ENCODE measurements at regions not wholly inside any gene's neighbourhood (a gene's known extent, or its start where the extent isn't known, plus 50 kb on each side); places are given as distances from the start of the nearest gene placed in this dataset.

- in situ Hi-C loops (cut with HindIII; ENCODE audit: low sequenced_read_pairs), result no loop called here
- DNase-seq (ENCODE audit: low spot score), result no peak
Observed at GRCh38 chr17:33398386-33398785, 105.3 kb upstream of the ASIC2 start.

GRCh38 chr17:33401249-33401648 is 108.2 kb upstream of the ASIC2 start:
- no peak for DNase-seq (ENCODE audit: low spot score)
- in situ Hi-C loops (cut with HindIII; ENCODE audit: low sequenced_read_pairs), result no loop called here

GRCh38 chr17:33403194-33403593 is 110.1 kb upstream of the ASIC2 start:
- no peak for DNase-seq (ENCODE audit: low spot score)
- in situ Hi-C loops (cut with HindIII; ENCODE audit: low sequenced_read_pairs), result no loop called here

GRCh38 chr17:33404070-33404819 is 111.2 kb upstream of the ASIC2 start:
- DNase-seq (ENCODE audit: low spot score), result no peak
- in situ Hi-C loops (cut with HindIII; ENCODE audit: low sequenced_read_pairs), result no loop called here

GRCh38 chr17:33416131-33416530 is 123.0 kb upstream of the ASIC2 start:
- in situ Hi-C loops (cut with HindIII; ENCODE audit: low sequenced_read_pairs), result no loop called here
- DNase-seq (ENCODE audit: low spot score), result no peak

GRCh38 chr17:33421933-33422332 is 128.8 kb upstream of the ASIC2 start:
- DNase-seq (ENCODE audit: low spot score), result no peak
- in situ Hi-C loops (cut with HindIII; ENCODE audit: low sequenced_read_pairs), result no loop called here

- DNase-seq (ENCODE audit: low spot score), result no peak
- in situ Hi-C loops (cut with HindIII; ENCODE audit: low sequenced_read_pairs), result no loop called here
Observed at GRCh38 chr17:33433581-33433980, 140.5 kb upstream of the ASIC2 start.

GRCh38 chr17:33434841-33435240 is 141.7 kb upstream of the ASIC2 start:
- in situ Hi-C loops (cut with HindIII; ENCODE audit: low sequenced_read_pairs), result no loop called here
- no peak for DNase-seq (ENCODE audit: low spot score)

GRCh38 chr17:33435721-33436301 is 142.7 kb upstream of the ASIC2 start:
- no peak for DNase-seq (ENCODE audit: low spot score)
- in situ Hi-C loops (cut with HindIII; ENCODE audit: low sequenced_read_pairs), result no loop called here

- DNase-seq (ENCODE audit: low spot score), result no peak
- in situ Hi-C loops (cut with HindIII; ENCODE audit: low sequenced_read_pairs), result no loop called here
Observed at GRCh38 chr17:33436321-33436720, 143.2 kb upstream of the ASIC2 start.

GRCh38 chr17:33438139-33438538 is 145.0 kb upstream of the ASIC2 start:
- DNase-seq (ENCODE audit: low spot score), result no peak
- in situ Hi-C loops (cut with HindIII; ENCODE audit: low sequenced_read_pairs), result no loop called here

GRCh38 chr17:33438578-33438977 is 145.5 kb upstream of the ASIC2 start:
- no peak for DNase-seq (ENCODE audit: low spot score)
- in situ Hi-C loops (cut with HindIII; ENCODE audit: low sequenced_read_pairs), result no loop called here

- DNase-seq (ENCODE audit: low spot score), result no peak
- in situ Hi-C loops (cut with HindIII; ENCODE audit: low sequenced_read_pairs), result no loop called here
Observed at GRCh38 chr17:33442320-33442719, 149.2 kb upstream of the ASIC2 start.

- DNase-seq (ENCODE audit: low spot score), result no peak
- in situ Hi-C loops (cut with HindIII; ENCODE audit: low sequenced_read_pairs), result no loop called here
Observed at GRCh38 chr17:33444731-33445130, 151.6 kb upstream of the ASIC2 start.

GRCh38 chr17:33447090-33447489 is 154.0 kb upstream of the ASIC2 start:
- in situ Hi-C loops (cut with HindIII; ENCODE audit: low sequenced_read_pairs), result no loop called here
- DNase-seq (ENCODE audit: low spot score), result no peak

- no peak for DNase-seq (ENCODE audit: low spot score)
- in situ Hi-C loops (cut with HindIII; ENCODE audit: low sequenced_read_pairs), result no loop called here
Observed at GRCh38 chr17:33451221-33451620, 158.1 kb upstream of the ASIC2 start.

- DNase-seq (ENCODE audit: low spot score), result no peak
Observed at GRCh38 chr17:33457477-33457876, 164.4 kb upstream of the ASIC2 start.

GRCh38 chr17:33459078-33459940 is 166.2 kb upstream of the ASIC2 start:
- DNase-seq (ENCODE audit: low spot score), result no peak
- in situ Hi-C loops (cut with HindIII; ENCODE audit: low sequenced_read_pairs), result no loop called here

More at GRCh38 chr17:33457477-33457876, 164.4 kb upstream of the ASIC2 start:
- in situ Hi-C loops (cut with HindIII; ENCODE audit: low sequenced_read_pairs), result no loop called here

GRCh38 chr17:33460781-33461450 is 167.8 kb upstream of the ASIC2 start:
- no peak for DNase-seq (ENCODE audit: low spot score)
- in situ Hi-C loops (cut with HindIII; ENCODE audit: low sequenced_read_pairs), result no loop called here

- DNase-seq (ENCODE audit: low spot score), result no peak
- in situ Hi-C loops (cut with HindIII; ENCODE audit: low sequenced_read_pairs), result no loop called here
Observed at GRCh38 chr17:33463887-33464286, 170.8 kb upstream of the ASIC2 start.

Data from G401 (cell line).